Endothelial cell of umbilical vein (primary cell): ENCODE measurements at regions not wholly inside any gene's neighbourhood (a gene's known extent, or its start where the extent isn't known, plus 50 kb on each side); places are given as distances from the start of the nearest gene placed in this dataset.

Source experiments
- BruUV-seq: library from RNA; stranded (reverse); fragments of 400-500 nt; replicated peaks from 2 replicates; lab custom pipeline; 2021; lab: Mats Ljungman, UMichigan
- CTCF ChIA-PET: fragments of 300-600, 350-600 bp; sonication (Branson Sonifier 250); formaldehyde crosslinking; loops from one replicate; lab custom pipeline; 2021; ENCODE audit warnings: antibody characterized with exemption, inconsistent platforms; lab: Charles Lee
- POLR2A ChIA-PET: fragments of 300-600, 350-600 bp; sonication (Branson Sonifier 250); formaldehyde crosslinking; loops from one replicate; lab custom pipeline; 2021; ENCODE audit warnings: antibody characterized with exemption, inconsistent platforms; lab: Charles Lee
- DNase-seq: peaks from one replicate; pipeline ENCODE4 v3.0.0-alpha.2; 2011; ENCODE audit warnings: low read depth, low spot score
- FAIRE-seq: peaks from 2 replicates; lab custom pipeline; 2011; peaks lifted over from hg19 to GRCh38; lab: Jason Lieb, UNC
- H2AFZ ChIP-seq: 2 replicates; pipeline ENCODE4 v1.6.0; 2012; ENCODE audit warnings: low read depth, low read length, control low read depth, inconsistent platforms
- H3K27ac ChIP-seq: 2 replicates; pipeline ENCODE4 v1.5.1; 2011; ENCODE audit warnings: low read depth, mild to moderate bottlenecking, control low read depth, low read length, moderate library complexity; ENCODE audit not compliant: insufficient read depth
- H3K27me3 ChIP-seq, 2 experiments: 2 replicates each; pipeline versions ENCODE4 v1.6.0 to v1.6.1; 2011; ENCODE audit warnings: low read length in 2 of 2, mixed read lengths in 1 of 2; ENCODE audit not compliant: control insufficient read depth in 2 of 2, insufficient read depth in 2 of 2
- H3K36me3 ChIP-seq, 2 experiments: 2 replicates in 1 of 2; 3 replicates in 1 of 2; pipeline ENCODE4 v1.5.1; 2011; ENCODE audit warnings: low read length in 2 of 2, mild to moderate bottlenecking in 1 of 2, moderate library complexity in 1 of 2; ENCODE audit not compliant: control insufficient read depth in 2 of 2, insufficient read depth in 2 of 2; ENCODE audit errors: extremely low read depth in 1 of 2
- H3K4me1 ChIP-seq: 3 replicates; pipeline ENCODE4 v1.5.1; 2011; ENCODE audit warnings: mild to moderate bottlenecking, low read length; ENCODE audit not compliant: control insufficient read depth, insufficient read depth; ENCODE audit errors: extremely low read depth
- H3K4me2 ChIP-seq: 2 replicates; pipeline ENCODE4 v1.6.1; 2011; ENCODE audit warnings: low read length, control low read depth, mixed read lengths; ENCODE audit not compliant: insufficient read depth
- H3K4me3 ChIP-seq, 3 experiments: fragments of 200-600 bp in 1 of 3; sonication (generic), shearing (Covaris generic) in 1 of 3; replicated peaks in 1 of 3; 2 replicates each; pipeline ENCODE4 v1.5.1; 2011 to 2016; ENCODE audit warnings: control low read depth in 3 of 3, low read length in 3 of 3, mild to moderate bottlenecking in 2 of 3, inconsistent platforms in 1 of 3, low read depth in 1 of 3, moderate library complexity in 1 of 3; ENCODE audit not compliant: insufficient read depth in 1 of 3
- H3K79me2 ChIP-seq: 2 replicates; pipeline ENCODE4 v1.6.0; 2012; ENCODE audit warnings: low read length, inconsistent platforms; ENCODE audit not compliant: control insufficient read depth, insufficient read depth
- H3K9ac ChIP-seq: replicated peaks from 2 replicates; pipeline ENCODE3; 2011; ENCODE audit warnings: low read length, control low read depth; ENCODE audit not compliant: insufficient read depth; ENCODE audit errors: extremely low read depth
- H3K9me1 ChIP-seq: replicated peaks from 3 replicates; pipeline ENCODE4 v1.6.0; 2011; ENCODE audit warnings: mild to moderate bottlenecking, low read length; ENCODE audit not compliant: control insufficient read depth, insufficient read depth; ENCODE audit errors: extremely low read depth
- H3K9me3 ChIP-seq: replicated peaks from 2 replicates; pipeline ENCODE4 v1.5.1; 2012; ENCODE audit warnings: low read length, inconsistent platforms; ENCODE audit not compliant: control insufficient read depth, insufficient read depth
- H4K20me1 ChIP-seq: replicated peaks from 2 replicates; pipeline ENCODE3; 2011; ENCODE audit warnings: mild to moderate bottlenecking, low read length; ENCODE audit not compliant: control insufficient read depth, insufficient read depth; ENCODE audit errors: extremely low read depth
- EZH2 ChIP-seq: IDR thresholded peaks from 2 replicates; pipeline ENCODE4 v1.6.1; 2012; ENCODE audit warnings: borderline replicate concordance, low read depth, mild to moderate bottlenecking, moderate library complexity, low read length, inconsistent platforms; ENCODE audit not compliant: severe bottlenecking
- FOS ChIP-seq: IDR thresholded peaks from 2 replicates; pipeline ENCODE4 v1.6.1; 2011; ENCODE audit warnings: mild to moderate bottlenecking, low read length, moderate library complexity, borderline replicate concordance; ENCODE audit not compliant: insufficient read depth
- GATA2 ChIP-seq: IDR thresholded peaks from 2 replicates; pipeline ENCODE4 v1.7.0; 2011; ENCODE audit warnings: low read depth, mild to moderate bottlenecking, moderate library complexity, mixed read lengths, low read length; ENCODE audit not compliant: insufficient read length, insufficient read depth
- JUN ChIP-seq: IDR thresholded peaks from 2 replicates; pipeline ENCODE4 v1.6.1; 2011; ENCODE audit warnings: borderline replicate concordance, low read depth; ENCODE audit not compliant: insufficient read length, insufficient read depth
- MYC ChIP-seq: IDR thresholded peaks from one replicate; pipeline ENCODE4 v1.6.1; 2011; ENCODE audit warnings: mild to moderate bottlenecking, low read depth, low read length
- POLR2A ChIP-seq: IDR thresholded peaks from 2 replicates; pipeline ENCODE4 v1.6.1; 2012; ENCODE audit warnings: low read depth, mild to moderate bottlenecking, control low read depth, low read length
- POLR2AphosphoS5 ChIP-seq: IDR thresholded peaks from 2 replicates; pipeline ENCODE4 v1.6.1; 2012; ENCODE audit warnings: low read depth, mild to moderate bottlenecking, control low read depth, low read length, moderate library complexity; ENCODE audit not compliant: insufficient read depth
- dilution Hi-C: fragments of 300-500 bp; cut with MboI; formaldehyde crosslinking; loops from one replicate; pipeline ENCODE4 v1.15.0; 2019; ENCODE audit warnings: low sequenced_read_pairs; ENCODE audit not compliant: extremely low pct_ligation_motif_present
- intact Hi-C: fragments of 100-400 bp; cut with micrococcal nuclease; formaldehyde crosslinking; loops from one replicate; pipeline ENCODE4 v1.10.0; 2022
- TF ChIP-seq, protein P1 (sequence below): IDR thresholded peaks from 2 replicates; pipeline ENCODE4 v1.6.1; 2011; ENCODE audit not compliant: insufficient read depth, insufficient read length
- TF ChIP-seq, protein P2 (sequence below), 2 donors: IDR thresholded peaks; 1 replicate in 1 of 2; 2 replicates in 1 of 2; pipeline ENCODE4 v1.5.1; 2011; ENCODE audit warnings: low read length in 2 of 2, mild to moderate bottlenecking in 2 of 2, moderate library complexity in 2 of 2, control low read depth in 1 of 2, inconsistent platforms in 1 of 2, low read depth in 1 of 2; ENCODE audit not compliant: insufficient read depth in 1 of 2; ENCODE audit errors: extremely low read depth in 1 of 2

GRCh38 chr6:47922391-47922790 is 140.6 kb downstream of the OPN5 start:
- no peaks in the 10 kb centered on the region for H4K20me1 ChIP-seq
- H3K36me3 ChIP-seq: no peaks in the 10 kb centered on the region
- no peaks in the 10 kb centered on the region for H3K27me3 ChIP-seq
- no peaks in the 10 kb centered on the region for H3K4me1 ChIP-seq
- CTCF ChIA-PET: no interaction called here
- no peak overlapping the region for H3K27ac ChIP-seq
- dilution Hi-C loops: no loop called here
- H3K4me3 ChIP-seq: no peak overlapping the region
- TF ChIP-seq GATA2: no peak
- TF ChIP-seq, protein P1, sequence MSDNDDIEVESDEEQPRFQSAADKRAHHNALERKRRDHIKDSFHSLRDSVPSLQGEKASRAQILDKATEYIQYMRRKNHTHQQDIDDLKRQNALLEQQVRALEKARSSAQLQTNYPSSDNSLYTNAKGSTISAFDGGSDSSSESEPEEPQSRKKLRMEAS: no peak
- TF ChIP-seq POLR2A: no peak
- TF ChIP-seq FOS: no peak
- TF ChIP-seq POLR2AphosphoS5: no peak
- TF ChIP-seq, protein P2, sequence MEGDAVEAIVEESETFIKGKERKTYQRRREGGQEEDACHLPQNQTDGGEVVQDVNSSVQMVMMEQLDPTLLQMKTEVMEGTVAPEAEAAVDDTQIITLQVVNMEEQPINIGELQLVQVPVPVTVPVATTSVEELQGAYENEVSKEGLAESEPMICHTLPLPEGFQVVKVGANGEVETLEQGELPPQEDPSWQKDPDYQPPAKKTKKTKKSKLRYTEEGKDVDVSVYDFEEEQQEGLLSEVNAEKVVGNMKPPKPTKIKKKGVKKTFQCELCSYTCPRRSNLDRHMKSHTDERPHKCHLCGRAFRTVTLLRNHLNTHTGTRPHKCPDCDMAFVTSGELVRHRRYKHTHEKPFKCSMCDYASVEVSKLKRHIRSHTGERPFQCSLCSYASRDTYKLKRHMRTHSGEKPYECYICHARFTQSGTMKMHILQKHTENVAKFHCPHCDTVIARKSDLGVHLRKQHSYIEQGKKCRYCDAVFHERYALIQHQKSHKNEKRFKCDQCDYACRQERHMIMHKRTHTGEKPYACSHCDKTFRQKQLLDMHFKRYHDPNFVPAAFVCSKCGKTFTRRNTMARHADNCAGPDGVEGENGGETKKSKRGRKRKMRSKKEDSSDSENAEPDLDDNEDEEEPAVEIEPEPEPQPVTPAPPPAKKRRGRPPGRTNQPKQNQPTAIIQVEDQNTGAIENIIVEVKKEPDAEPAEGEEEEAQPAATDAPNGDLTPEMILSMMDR (IDR thresholded peaks at IDR 0.05; ENCODE audit: extremely low read depth in 1 of 2, insufficient read depth in 1 of 2, low read depth in 1 of 2, low read length in 2 of 2): no peak
- TF ChIP-seq MYC: no peak
- TF ChIP-seq EZH2: no peak
- TF ChIP-seq JUN: no peak
- DNase-seq (no peak), FAIRE-seq (no peak)
- no peaks in the 10 kb centered on the region for H3K79me2 ChIP-seq
- intact Hi-C loops: no loop called here
- no TSS peak for BruUV-seq
- POLR2A ChIA-PET: no interaction called here
- H3K9me3 ChIP-seq: no peaks in the 10 kb centered on the region
- H3K4me2 ChIP-seq: no peak overlapping the region
- H3K9me1 ChIP-seq: no peaks in the 10 kb centered on the region
- H3K9ac ChIP-seq: no peak overlapping the region
- H2AFZ ChIP-seq: no peak overlapping the region
